Fibroblast of lung (primary cell): ENCODE measurements at regions not wholly inside any gene's neighbourhood (a gene's known extent, or its start where the extent isn't known, plus 50 kb on each side); places are given as distances from the start of the nearest gene placed in this dataset.

Source experiments
- EZH2 ChIP-seq: IDR thresholded peaks from 2 replicates; pipeline ENCODE4 v1.5.1; 2012; ENCODE audit warnings: low read length, control low read depth, mild to moderate bottlenecking; ENCODE audit errors: missing control alignments
- TF ChIP-seq, protein P1 (sequence below), 2 donors: IDR thresholded peaks in 1 of 2; conservative IDR thresholded peaks in 1 of 2; 1 replicate in 1 of 2; 2 replicates in 1 of 2; pipeline ENCODE4 v1.5.1; 2011 to 2012; ENCODE audit warnings: low read length in 2 of 2, control low read depth in 1 of 2, inconsistent platforms in 1 of 2, low read depth in 1 of 2, mild to moderate bottlenecking in 1 of 2

DNA sequence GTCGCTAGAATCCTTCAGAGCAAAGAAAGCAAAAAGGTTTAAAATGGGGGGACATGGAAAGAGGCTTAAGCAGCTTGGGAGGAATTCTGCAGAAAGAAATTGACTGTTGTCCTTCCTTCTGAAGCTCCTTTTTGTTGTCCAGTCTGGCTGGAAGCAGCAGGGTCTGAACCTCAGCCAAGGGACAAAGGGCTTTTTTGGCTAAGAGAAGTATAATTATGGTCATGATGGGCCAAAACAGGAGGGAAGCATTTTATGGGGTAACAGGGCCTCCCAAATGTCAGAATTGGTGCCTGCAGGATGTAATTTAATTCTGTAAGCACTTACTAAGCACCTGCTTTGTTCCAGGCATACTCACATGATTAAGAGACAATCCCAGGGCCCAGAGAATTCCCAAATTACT, 74.2 kb upstream of the CPEB2 start:
- TF ChIP-seq EZH2, result no peak
- TF ChIP-seq, protein P1, sequence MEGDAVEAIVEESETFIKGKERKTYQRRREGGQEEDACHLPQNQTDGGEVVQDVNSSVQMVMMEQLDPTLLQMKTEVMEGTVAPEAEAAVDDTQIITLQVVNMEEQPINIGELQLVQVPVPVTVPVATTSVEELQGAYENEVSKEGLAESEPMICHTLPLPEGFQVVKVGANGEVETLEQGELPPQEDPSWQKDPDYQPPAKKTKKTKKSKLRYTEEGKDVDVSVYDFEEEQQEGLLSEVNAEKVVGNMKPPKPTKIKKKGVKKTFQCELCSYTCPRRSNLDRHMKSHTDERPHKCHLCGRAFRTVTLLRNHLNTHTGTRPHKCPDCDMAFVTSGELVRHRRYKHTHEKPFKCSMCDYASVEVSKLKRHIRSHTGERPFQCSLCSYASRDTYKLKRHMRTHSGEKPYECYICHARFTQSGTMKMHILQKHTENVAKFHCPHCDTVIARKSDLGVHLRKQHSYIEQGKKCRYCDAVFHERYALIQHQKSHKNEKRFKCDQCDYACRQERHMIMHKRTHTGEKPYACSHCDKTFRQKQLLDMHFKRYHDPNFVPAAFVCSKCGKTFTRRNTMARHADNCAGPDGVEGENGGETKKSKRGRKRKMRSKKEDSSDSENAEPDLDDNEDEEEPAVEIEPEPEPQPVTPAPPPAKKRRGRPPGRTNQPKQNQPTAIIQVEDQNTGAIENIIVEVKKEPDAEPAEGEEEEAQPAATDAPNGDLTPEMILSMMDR (conservative IDR thresholded peaks at IDR 0.05 in 1 of 2, IDR thresholded peaks at IDR 0.05 in 1 of 2; ENCODE audit: low read depth in 1 of 2, low read length in 2 of 2), result no peak
